GM12878 (cell line): ENCODE measurements at regions not wholly inside any gene's neighbourhood (a gene's known extent, or its start where the extent isn't known, plus 50 kb on each side); places are given as distances from the start of the nearest gene placed in this dataset.

Experiments
- ATAC-seq: fragments of 200-7000 bp; cut with Tn5 transposase; 3 replicates; pipeline ENCODE4 v1.9.1; 2020; ENCODE audit warnings: mild to moderate bottlenecking, moderate library complexity
- BruUV-seq: library from RNA; stranded (reverse); fragments of 400-500 nt; replicated peaks from 2 replicates; lab custom pipeline; 2021; lab: Mats Ljungman, UMichigan
- CTCF ChIA-PET: fragments of 300-600 bp; sonication (Branson Sonifier 250); formaldehyde crosslinking; extraction: SDS; loops from one replicate; lab custom pipeline; 2021; ENCODE audit warnings: inconsistent platforms; lab: Yijun Ruan, JAX
- POLR2A ChIA-PET: fragments of 350-600 bp; formaldehyde crosslinking; extraction: SDS; loops from one replicate; lab custom pipeline; 2021; ENCODE audit warnings: inconsistent platforms; lab: Charles Lee
- RAD21 ChIA-PET: fragments of 300-600 bp; sonication (Branson Sonifier 250); formaldehyde crosslinking; loops from one replicate; lab custom pipeline; 2023; ENCODE audit warnings: antibody characterized with exemption; ENCODE audit not compliant: unreplicated experiment; lab: Charles Lee
- SMC1A ChIA-PET: fragments of 300-600 bp; sonication (Branson Sonifier 250); formaldehyde crosslinking; loops from one replicate; lab custom pipeline; 2023; ENCODE audit not compliant: unreplicated experiment, uncharacterized antibody; lab: Charles Lee
- DNase-seq: peaks from one replicate; pipeline ENCODE4 v3.0.0-alpha.2; 2011; ENCODE audit warnings: low read depth, low spot score
- FAIRE-seq: peaks from 3 replicates; lab custom pipeline; 2011; peaks lifted over from hg19 to GRCh38; lab: Jason Lieb, UNC
- H2AFZ ChIP-seq: 2 replicates; pipeline ENCODE4 v1.6.0; 2011; ENCODE audit warnings: low read depth, low read length, control low read depth; ENCODE audit not compliant: control insufficient read depth
- H3K27ac ChIP-seq: 2 replicates; pipeline ENCODE4 v1.5.1; 2011; ENCODE audit warnings: control low read depth; ENCODE audit not compliant: control insufficient read depth, insufficient read depth
- H3K27me3 ChIP-seq, 2 experiments: replicated peaks in 1 of 2; 2 replicates each; pipeline versions ENCODE4 v1.6.0 to v1.6.1; 2011; ENCODE audit warnings: low read length in 1 of 2; ENCODE audit not compliant: control insufficient read depth in 2 of 2, insufficient read depth in 2 of 2
- H3K36me3 ChIP-seq, 2 experiments: 2 replicates each; pipeline ENCODE4 v1.5.1; 2011; ENCODE audit warnings: low read length in 1 of 2; ENCODE audit not compliant: control insufficient read depth in 2 of 2, insufficient read depth in 2 of 2
- H3K4me1 ChIP-seq: 2 replicates; pipeline ENCODE4 v1.6.1; 2011; ENCODE audit warnings: mild to moderate bottlenecking, low read length, moderate library complexity, mixed read lengths; ENCODE audit not compliant: control insufficient read depth, insufficient read depth
- H3K4me2 ChIP-seq: 2 replicates; pipeline ENCODE4 v1.6.0; 2011; ENCODE audit warnings: control low read depth; ENCODE audit not compliant: control insufficient read depth, insufficient read depth
- H3K4me3 ChIP-seq: fragments of 200-600 bp; sonication (generic); 2 replicates; pipeline ENCODE4 v1.5.1; 2016
- H3K79me2 ChIP-seq: 2 replicates; pipeline ENCODE4 v1.6.0; 2011; ENCODE audit warnings: low read length; ENCODE audit not compliant: control insufficient read depth, insufficient read depth
- H3K9ac ChIP-seq: 2 replicates; pipeline ENCODE4 v1.8.0; 2011; ENCODE audit warnings: low read length, control low read depth, mixed read lengths; ENCODE audit not compliant: control insufficient read depth, insufficient read depth
- H3K9me3 ChIP-seq: replicated peaks from 3 replicates; pipeline ENCODE4 v1.5.1; 2011; ENCODE audit warnings: mild to moderate bottlenecking, low read length; ENCODE audit not compliant: control insufficient read depth, insufficient read depth
- H4K20me1 ChIP-seq: 2 replicates; pipeline ENCODE4 v1.6.0; 2011; ENCODE audit not compliant: control insufficient read depth, insufficient read depth
- CREM ChIP-seq: IDR thresholded peaks from 2 replicates; pipeline ENCODE4 v1.6.1; 2014; ENCODE audit warnings: antibody characterized with exemption, low read depth
- FOS ChIP-seq: IDR thresholded peaks from 3 replicates; pipeline ENCODE4 v1.6.1; 2011; ENCODE audit warnings: borderline replicate concordance; ENCODE audit not compliant: insufficient read length; ENCODE audit errors: extremely low read depth
- KDM1A ChIP-seq: fragments of 200-600 bp; sonication (generic); IDR thresholded peaks from 2 replicates; pipeline ENCODE4 v1.6.1; 2016; ENCODE audit warnings: borderline replicate concordance
- NFYB ChIP-seq: IDR thresholded peaks from 2 replicates; pipeline ENCODE4 v1.6.1; 2011; ENCODE audit warnings: low read depth, mild to moderate bottlenecking, low read length, improper control_type of control experiment, moderate library complexity; ENCODE audit not compliant: insufficient read depth
- SIN3A ChIP-seq: IDR thresholded peaks from 2 replicates; pipeline ENCODE4 v1.6.1; 2012; ENCODE audit warnings: low read depth, low read length, improper control_type of control experiment
- ZBTB11 ChIP-seq: fragments of 450-650 bp; formaldehyde crosslinking; IDR thresholded peaks from 2 replicates; pipeline ENCODE4 v1.5.0; 2022; ENCODE audit warnings: mild to moderate bottlenecking, missing genetic modification characterization
- ZNF592 ChIP-seq: fragments of 450-650 bp; IDR thresholded peaks from 2 replicates; pipeline ENCODE4 v1.6.1; 2017; ENCODE audit warnings: mild to moderate bottlenecking, moderate library complexity
- ZZZ3 ChIP-seq: IDR thresholded peaks from 2 replicates; pipeline ENCODE4 v1.6.1; 2011; ENCODE audit warnings: low read depth; ENCODE audit not compliant: control insufficient read depth, insufficient read length
- WGBS: methylation state at CpG from one replicate; pipeline ENCODE4 v1.1.6; 2016; ENCODE audit warnings: low lambda C conversion rate; ENCODE audit not compliant: insufficient replicate concordance, insufficient coverage; ENCODE audit errors: missing lambda C conversion rate; 5-methylcytosine and 5-hydroxymethylcytosine counted together
- in situ Hi-C: fragments of 300-500 bp; cut with MboI; formaldehyde crosslinking; loops from 9 replicates; pipeline ENCODE4 v1.14.3; 2018; ENCODE audit warnings: mixed read lengths
- intact Hi-C: fragments of 100-400 bp; cut with micrococcal nuclease; formaldehyde crosslinking; loops from one replicate; pipeline ENCODE4 v1.14.2; 2022; ENCODE audit not compliant: unreplicated experiment
- TF ChIP-seq, protein P1 (sequence below): IDR thresholded peaks from 2 replicates; pipeline ENCODE4 v1.6.1; 2012; ENCODE audit warnings: low read depth, low read length, improper control_type of control experiment

DNA sequence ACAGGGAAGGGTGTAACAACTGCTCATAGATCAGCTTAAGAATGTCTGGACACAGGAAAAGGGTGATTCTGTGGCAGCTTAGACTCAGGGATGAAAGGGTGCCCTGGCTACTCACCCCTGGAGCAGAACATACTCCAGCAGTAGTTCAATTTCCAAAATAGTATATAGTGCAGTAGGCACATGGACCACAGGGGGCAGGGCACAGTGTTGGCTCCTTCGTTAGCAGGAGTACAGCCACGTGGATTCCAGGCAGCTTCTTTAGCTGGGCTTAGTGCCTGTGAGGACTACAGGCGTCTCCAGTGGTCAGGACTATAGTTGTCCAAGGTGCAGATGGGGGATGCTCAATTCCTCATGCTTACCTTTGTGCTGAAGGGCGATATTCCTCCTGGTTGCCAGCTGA lies 277.5 kb upstream of the DDX18 start:
- ATAC-seq (0 out of 3 replicates have a peak, but pooled peaks have one; percentile 18), FAIRE-seq (no peak), DNase-seq (no peak)
- intact Hi-C loops (no loop called here), in situ Hi-C loops (no loop called here)
- TF ChIP-seq CREM (no peak), ZZZ3 (no peak)
- Histone ChIP-seq H3K4me3 (no peak overlapping the region), H3K36me3 (no peaks in the 10 kb centered on the region), H2AFZ (no peak overlapping the region), H3K9ac (no peak overlapping the region), H3K27me3 (no peaks in the 10 kb centered on the region), H3K79me2 (no peaks in the 10 kb centered on the region), H3K4me1 (no peaks in the 10 kb centered on the region), H3K4me2 (no peak overlapping the region), H3K27ac (no peak overlapping the region), H4K20me1 (no peaks in the 10 kb centered on the region), H3K9me3 (no peaks in the 10 kb centered on the region)
- ChIA-PET SMC1A (interaction anchor here (0.7 kb wide), 1 partner anchor 91 kb away, joined by 3 read pairs; no protein-coding TSS in a partner anchor), POLR2A (no interaction called here), CTCF (interaction anchor here (1.4 kb wide), 1 partner anchor 41 kb away, joined by 4 read pairs; no protein-coding TSS in a partner anchor), RAD21 (no interaction called here)
- 0% methylated on average over 4 of the region's 4 CpGs for WGBS
- BruUV-seq, result no TSS peak

DNA sequence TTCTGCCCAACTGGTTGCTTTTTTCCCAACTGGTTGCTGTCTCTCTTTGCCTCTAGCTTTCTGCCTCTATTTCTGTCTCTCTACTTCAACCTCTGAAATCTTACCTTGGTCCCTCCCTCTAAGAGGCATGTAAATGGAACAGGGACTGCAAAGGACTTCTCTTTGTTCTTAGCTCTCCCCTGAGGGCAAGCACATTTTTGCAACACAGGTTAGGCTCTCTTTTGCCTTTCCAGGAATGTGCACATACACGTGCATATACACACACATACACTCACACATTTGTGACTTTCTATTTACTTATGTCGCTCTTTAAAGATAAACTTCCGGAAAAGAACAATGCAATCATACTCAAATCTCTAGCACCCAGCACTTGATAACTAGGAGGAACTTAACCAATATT lies 262.6 kb upstream of the DDX18 start:
- no peaks in the 10 kb centered on the region for H4K20me1 ChIP-seq
- H3K27me3 ChIP-seq, result no peaks in the 10 kb centered on the region
- WGBS, result 31% methylated on average over 3 of the region's 3 CpGs
- DNase-seq (no peak), FAIRE-seq (no peak), ATAC-seq (no peak)
- BruUV-seq, result no TSS peak
- ChIA-PET CTCF (no interaction called here), SMC1A (no interaction called here), RAD21 (no interaction called here), POLR2A (no interaction called here)
- no peak overlapping the region for H3K4me2 ChIP-seq
- H3K4me3 ChIP-seq, result no peak overlapping the region
- in situ Hi-C loops, result no loop called here
- no peaks in the 10 kb centered on the region for H3K36me3 ChIP-seq
- no peaks in the 10 kb centered on the region for H3K4me1 ChIP-seq
- H3K9me3 ChIP-seq, result no peaks in the 10 kb centered on the region
- intact Hi-C loops, result no loop called here
- H3K27ac ChIP-seq, result no peak overlapping the region
- no peak overlapping the region for H3K9ac ChIP-seq
- H3K79me2 ChIP-seq, result no peaks in the 10 kb centered on the region
- H2AFZ ChIP-seq, result no peak overlapping the region
- TF ChIP-seq KDM1A, result no peak
- no peak for TF ChIP-seq ZBTB11
- TF ChIP-seq SIN3A, result no peak
- TF ChIP-seq, protein P1, sequence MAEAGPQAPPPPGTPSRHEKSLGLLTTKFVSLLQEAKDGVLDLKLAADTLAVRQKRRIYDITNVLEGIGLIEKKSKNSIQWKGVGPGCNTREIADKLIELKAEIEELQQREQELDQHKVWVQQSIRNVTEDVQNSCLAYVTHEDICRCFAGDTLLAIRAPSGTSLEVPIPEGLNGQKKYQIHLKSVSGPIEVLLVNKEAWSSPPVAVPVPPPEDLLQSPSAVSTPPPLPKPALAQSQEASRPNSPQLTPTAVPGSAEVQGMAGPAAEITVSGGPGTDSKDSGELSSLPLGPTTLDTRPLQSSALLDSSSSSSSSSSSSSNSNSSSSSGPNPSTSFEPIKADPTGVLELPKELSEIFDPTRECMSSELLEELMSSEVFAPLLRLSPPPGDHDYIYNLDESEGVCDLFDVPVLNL, result no peak
- TF ChIP-seq FOS, result no peak
- no peak for TF ChIP-seq NFYB
- no peak for TF ChIP-seq ZNF592
